ENCODE measurements at regions not wholly inside any gene's neighbourhood (a gene's known extent, or its start where the extent isn't known, plus 50 kb on each side); places are given as distances from the start of the nearest gene placed in this dataset.

DNA sequence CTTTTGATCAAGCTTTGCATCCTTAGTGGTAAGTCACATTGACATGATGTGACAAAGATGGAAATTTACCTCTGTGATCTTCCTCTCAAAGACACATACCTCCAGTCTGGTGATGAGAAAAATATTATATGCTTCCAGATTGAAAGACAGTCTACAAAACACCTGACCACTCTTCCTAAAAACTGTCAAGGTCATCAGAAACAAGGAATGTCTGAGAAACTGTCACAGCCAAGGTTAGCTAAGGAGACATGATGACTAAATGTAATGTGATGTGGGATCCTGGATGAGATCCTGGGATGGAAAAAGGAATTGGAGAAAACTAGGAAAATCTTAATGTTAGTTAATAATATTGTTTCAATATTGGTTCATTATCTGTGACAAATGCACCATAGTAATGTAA lies 226.6 kb upstream of the ST6GAL2 start:
- TF ChIP-seq, protein P1, sequence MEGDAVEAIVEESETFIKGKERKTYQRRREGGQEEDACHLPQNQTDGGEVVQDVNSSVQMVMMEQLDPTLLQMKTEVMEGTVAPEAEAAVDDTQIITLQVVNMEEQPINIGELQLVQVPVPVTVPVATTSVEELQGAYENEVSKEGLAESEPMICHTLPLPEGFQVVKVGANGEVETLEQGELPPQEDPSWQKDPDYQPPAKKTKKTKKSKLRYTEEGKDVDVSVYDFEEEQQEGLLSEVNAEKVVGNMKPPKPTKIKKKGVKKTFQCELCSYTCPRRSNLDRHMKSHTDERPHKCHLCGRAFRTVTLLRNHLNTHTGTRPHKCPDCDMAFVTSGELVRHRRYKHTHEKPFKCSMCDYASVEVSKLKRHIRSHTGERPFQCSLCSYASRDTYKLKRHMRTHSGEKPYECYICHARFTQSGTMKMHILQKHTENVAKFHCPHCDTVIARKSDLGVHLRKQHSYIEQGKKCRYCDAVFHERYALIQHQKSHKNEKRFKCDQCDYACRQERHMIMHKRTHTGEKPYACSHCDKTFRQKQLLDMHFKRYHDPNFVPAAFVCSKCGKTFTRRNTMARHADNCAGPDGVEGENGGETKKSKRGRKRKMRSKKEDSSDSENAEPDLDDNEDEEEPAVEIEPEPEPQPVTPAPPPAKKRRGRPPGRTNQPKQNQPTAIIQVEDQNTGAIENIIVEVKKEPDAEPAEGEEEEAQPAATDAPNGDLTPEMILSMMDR (IDR thresholded peaks at IDR 0.05): no peak
- TF ChIP-seq SIN3A (IDR thresholded peaks at IDR 0.05; ENCODE audit: borderline replicate concordance, low read depth, low read length) (no peak), POLR2AphosphoS5 (IDR thresholded peaks at IDR 0.05; ENCODE audit: low read depth, low read length) (no peak), EP300 (IDR thresholded peaks at IDR 0.05; ENCODE audit: borderline replicate concordance in 1 of 2, low read depth in 1 of 2, low read length in 1 of 2) (no peak), FOXM1 (IDR thresholded peaks at IDR 0.05; ENCODE audit: low read depth) (no peak), GABPA (IDR thresholded peaks at IDR 0.05; ENCODE audit: low read depth) (no peak)
- TF ChIP-seq, protein P2, sequence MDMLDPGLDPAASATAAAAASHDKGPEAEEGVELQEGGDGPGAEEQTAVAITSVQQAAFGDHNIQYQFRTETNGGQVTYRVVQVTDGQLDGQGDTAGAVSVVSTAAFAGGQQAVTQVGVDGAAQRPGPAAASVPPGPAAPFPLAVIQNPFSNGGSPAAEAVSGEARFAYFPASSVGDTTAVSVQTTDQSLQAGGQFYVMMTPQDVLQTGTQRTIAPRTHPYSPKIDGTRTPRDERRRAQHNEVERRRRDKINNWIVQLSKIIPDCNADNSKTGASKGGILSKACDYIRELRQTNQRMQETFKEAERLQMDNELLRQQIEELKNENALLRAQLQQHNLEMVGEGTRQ (IDR thresholded peaks at IDR 0.05; ENCODE audit: borderline replicate concordance, low read depth, low read length): no peak
- TF ChIP-seq, protein P3, sequence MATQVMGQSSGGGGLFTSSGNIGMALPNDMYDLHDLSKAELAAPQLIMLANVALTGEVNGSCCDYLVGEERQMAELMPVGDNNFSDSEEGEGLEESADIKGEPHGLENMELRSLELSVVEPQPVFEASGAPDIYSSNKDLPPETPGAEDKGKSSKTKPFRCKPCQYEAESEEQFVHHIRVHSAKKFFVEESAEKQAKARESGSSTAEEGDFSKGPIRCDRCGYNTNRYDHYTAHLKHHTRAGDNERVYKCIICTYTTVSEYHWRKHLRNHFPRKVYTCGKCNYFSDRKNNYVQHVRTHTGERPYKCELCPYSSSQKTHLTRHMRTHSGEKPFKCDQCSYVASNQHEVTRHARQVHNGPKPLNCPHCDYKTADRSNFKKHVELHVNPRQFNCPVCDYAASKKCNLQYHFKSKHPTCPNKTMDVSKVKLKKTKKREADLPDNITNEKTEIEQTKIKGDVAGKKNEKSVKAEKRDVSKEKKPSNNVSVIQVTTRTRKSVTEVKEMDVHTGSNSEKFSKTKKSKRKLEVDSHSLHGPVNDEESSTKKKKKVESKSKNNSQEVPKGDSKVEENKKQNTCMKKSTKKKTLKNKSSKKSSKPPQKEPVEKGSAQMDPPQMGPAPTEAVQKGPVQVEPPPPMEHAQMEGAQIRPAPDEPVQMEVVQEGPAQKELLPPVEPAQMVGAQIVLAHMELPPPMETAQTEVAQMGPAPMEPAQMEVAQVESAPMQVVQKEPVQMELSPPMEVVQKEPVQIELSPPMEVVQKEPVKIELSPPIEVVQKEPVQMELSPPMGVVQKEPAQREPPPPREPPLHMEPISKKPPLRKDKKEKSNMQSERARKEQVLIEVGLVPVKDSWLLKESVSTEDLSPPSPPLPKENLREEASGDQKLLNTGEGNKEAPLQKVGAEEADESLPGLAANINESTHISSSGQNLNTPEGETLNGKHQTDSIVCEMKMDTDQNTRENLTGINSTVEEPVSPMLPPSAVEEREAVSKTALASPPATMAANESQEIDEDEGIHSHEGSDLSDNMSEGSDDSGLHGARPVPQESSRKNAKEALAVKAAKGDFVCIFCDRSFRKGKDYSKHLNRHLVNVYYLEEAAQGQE (IDR thresholded peaks at IDR 0.05; ENCODE audit: low read depth, low read length): no peak
- TF ChIP-seq, protein P4, sequence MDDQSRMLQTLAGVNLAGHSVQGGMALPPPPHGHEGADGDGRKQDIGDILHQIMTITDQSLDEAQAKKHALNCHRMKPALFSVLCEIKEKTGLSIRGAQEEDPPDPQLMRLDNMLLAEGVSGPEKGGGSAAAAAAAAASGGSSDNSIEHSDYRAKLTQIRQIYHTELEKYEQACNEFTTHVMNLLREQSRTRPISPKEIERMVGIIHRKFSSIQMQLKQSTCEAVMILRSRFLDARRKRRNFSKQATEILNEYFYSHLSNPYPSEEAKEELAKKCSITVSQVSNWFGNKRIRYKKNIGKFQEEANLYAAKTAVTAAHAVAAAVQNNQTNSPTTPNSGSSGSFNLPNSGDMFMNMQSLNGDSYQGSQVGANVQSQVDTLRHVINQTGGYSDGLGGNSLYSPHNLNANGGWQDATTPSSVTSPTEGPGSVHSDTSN (IDR thresholded peaks at IDR 0.05): no peak

Measured in SK-N-SH (cell line).